GM12878 (cell line): ENCODE measurements at regions not wholly inside any gene's neighbourhood (a gene's known extent, or its start where the extent isn't known, plus 50 kb on each side); places are given as distances from the start of the nearest gene placed in this dataset.

Source experiments
- ASH2L ChIP-seq: fragments of 300-600, 200-600 bp; sonication (generic); IDR thresholded peaks from 2 replicates; pipeline ENCODE4 v1.6.1; 2017; ENCODE audit warnings: low read depth, mild to moderate bottlenecking, borderline replicate concordance
- ATF2 ChIP-seq: IDR thresholded peaks from 2 replicates; pipeline ENCODE4 v1.6.1; 2012; ENCODE audit warnings: low read length, inconsistent platforms
- CBX5 ChIP-seq: sonication (generic); IDR thresholded peaks from 2 replicates; pipeline ENCODE4 v1.6.1; 2016; ENCODE audit warnings: low read depth, moderate library complexity, mild to moderate bottlenecking, inconsistent platforms
- CEBPB ChIP-seq, 2 experiments: fragments of 150-350 bp in 1 of 2; IDR thresholded peaks; 2 replicates each; pipeline ENCODE4 v1.6.1; 2012 to 2014; ENCODE audit warnings: low read depth in 2 of 2, low read length in 2 of 2, borderline replicate concordance in 1 of 2, inconsistent platforms in 1 of 2
- CHD1 ChIP-seq: IDR thresholded peaks from 2 replicates; pipeline ENCODE4 v1.6.1; 2012; ENCODE audit warnings: low read depth, low read length, improper control_type of control experiment
- CREB1 ChIP-seq: IDR thresholded peaks from 2 replicates; pipeline ENCODE4 v1.6.1; 2012; ENCODE audit warnings: low read depth, mild to moderate bottlenecking, inconsistent platforms
- CREM ChIP-seq: IDR thresholded peaks from 2 replicates; pipeline ENCODE4 v1.6.1; 2014; ENCODE audit warnings: antibody characterized with exemption, low read depth
- E2F8 ChIP-seq: fragments of 450-650 bp; IDR thresholded peaks from 2 replicates; pipeline ENCODE4 v1.6.1; 2018; ENCODE audit warnings: mild to moderate bottlenecking, low read depth, moderate library complexity; ENCODE audit not compliant: partially characterized antibody
- GATAD2B ChIP-seq: fragments of 450-650 bp; conservative IDR thresholded peaks from 2 replicates; pipeline ENCODE4 v1.6.1; 2017; ENCODE audit warnings: low read depth, mild to moderate bottlenecking, moderate library complexity
- HDGF ChIP-seq: fragments of 450-650 bp; IDR thresholded peaks from 2 replicates; pipeline ENCODE4 v1.6.1; 2016; ENCODE audit warnings: antibody characterized with exemption
- KDM1A ChIP-seq: fragments of 200-600 bp; sonication (generic); IDR thresholded peaks from 2 replicates; pipeline ENCODE4 v1.6.1; 2016; ENCODE audit warnings: borderline replicate concordance
- MTA2 ChIP-seq: fragments of 450-650 bp; IDR thresholded peaks from 2 replicates; pipeline ENCODE4 v1.6.1; 2016; ENCODE audit warnings: low read depth, mild to moderate bottlenecking, moderate library complexity
- MTA3 ChIP-seq: IDR thresholded peaks from 2 replicates; pipeline ENCODE4 v1.6.1; 2012; ENCODE audit warnings: low read length, inconsistent platforms, borderline replicate concordance
- MXI1 ChIP-seq: fragments of 150-350 bp; IDR thresholded peaks from 2 replicates; pipeline ENCODE4 v1.6.1; 2011; ENCODE audit warnings: low read depth, mild to moderate bottlenecking, inconsistent platforms, low read length, improper control_type of control experiment
- MYC ChIP-seq: IDR thresholded peaks from 2 replicates; pipeline ENCODE4 v1.6.1; 2011; ENCODE audit warnings: mild to moderate bottlenecking, low read length, moderate library complexity, inconsistent platforms; ENCODE audit not compliant: insufficient read depth, insufficient replicate concordance, insufficient read length, severe bottlenecking
- PML ChIP-seq: IDR thresholded peaks from 2 replicates; pipeline ENCODE4 v1.6.1; 2012; ENCODE audit warnings: low read length, inconsistent platforms
- POLR2A ChIP-seq: IDR thresholded peaks from 2 replicates; pipeline ENCODE4 v1.6.1; 2011; ENCODE audit warnings: low read depth, mild to moderate bottlenecking, low read length
- RCOR1 ChIP-seq: conservative IDR thresholded peaks from 2 replicates; pipeline ENCODE4 v1.6.1; 2012; ENCODE audit warnings: low read depth, low read length, improper control_type of control experiment
- RFX5 ChIP-seq: IDR thresholded peaks from 2 replicates; pipeline ENCODE4 v1.6.1; 2011; ENCODE audit warnings: low read depth, low read length, improper control_type of control experiment
- SIX5 ChIP-seq: IDR thresholded peaks from 2 replicates; pipeline ENCODE4 v1.6.1; 2011; ENCODE audit warnings: mild to moderate bottlenecking, low read depth, low read length, moderate library complexity; ENCODE audit not compliant: severe bottlenecking
- SREBF2 ChIP-seq: IDR thresholded peaks from 2 replicates; pipeline ENCODE4 v1.6.1; 2012; ENCODE audit warnings: mild to moderate bottlenecking, low read length
- STAT1 ChIP-seq: fragments of 450-650 bp; conservative IDR thresholded peaks from 2 replicates; pipeline ENCODE4 v1.6.1; 2014; ENCODE audit warnings: antibody characterized with exemption, mild to moderate bottlenecking
- TAF1 ChIP-seq: IDR thresholded peaks from 2 replicates; pipeline ENCODE4 v1.6.1; 2011; ENCODE audit warnings: mild to moderate bottlenecking, low read depth, low read length, borderline replicate concordance
- TCF12 ChIP-seq: IDR thresholded peaks from 2 replicates; pipeline ENCODE4 v1.6.1; 2011; ENCODE audit warnings: low read depth, mild to moderate bottlenecking, low read length
- WRNIP1 ChIP-seq: IDR thresholded peaks from 2 replicates; pipeline ENCODE4 v1.6.1; 2011; ENCODE audit warnings: low read depth, low read length, improper control_type of control experiment, borderline replicate concordance
- TF ChIP-seq, protein P1 (sequence below): fragments of 450-650 bp; IDR thresholded peaks from 2 replicates; pipeline ENCODE4 v1.6.1; 2016; ENCODE audit warnings: mild to moderate bottlenecking
- TF ChIP-seq, protein P2 (sequence below): IDR thresholded peaks from 2 replicates; pipeline ENCODE4 v1.6.1; 2012; ENCODE audit warnings: low read depth, low read length, improper control_type of control experiment

GRCh38 chr18:5058768-5059695 lies 138.0 kb downstream of the AKAIN1 start (continued):
- TF ChIP-seq ASH2L = no peak
- TF ChIP-seq TAF1 = no peak
- no peak for TF ChIP-seq STAT1
- TF ChIP-seq CREB1 = no peak
- TF ChIP-seq RCOR1 = no peak
- no peak for TF ChIP-seq RFX5
- TF ChIP-seq GATAD2B = no peak
- TF ChIP-seq E2F8 = no peak
- TF ChIP-seq HDGF = peak; percentile 50; the same call in 1 of the 2 replicates
- no peak for TF ChIP-seq ATF2
- TF ChIP-seq, protein P1, sequence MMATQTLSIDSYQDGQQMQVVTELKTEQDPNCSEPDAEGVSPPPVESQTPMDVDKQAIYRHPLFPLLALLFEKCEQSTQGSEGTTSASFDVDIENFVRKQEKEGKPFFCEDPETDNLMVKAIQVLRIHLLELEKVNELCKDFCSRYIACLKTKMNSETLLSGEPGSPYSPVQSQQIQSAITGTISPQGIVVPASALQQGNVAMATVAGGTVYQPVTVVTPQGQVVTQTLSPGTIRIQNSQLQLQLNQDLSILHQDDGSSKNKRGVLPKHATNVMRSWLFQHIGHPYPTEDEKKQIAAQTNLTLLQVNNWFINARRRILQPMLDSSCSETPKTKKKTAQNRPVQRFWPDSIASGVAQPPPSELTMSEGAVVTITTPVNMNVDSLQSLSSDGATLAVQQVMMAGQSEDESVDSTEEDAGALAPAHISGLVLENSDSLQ = no peak
- no peak for TF ChIP-seq MYC
- no peak for TF ChIP-seq MTA2
- TF ChIP-seq CBX5 = no peak
- no peak for TF ChIP-seq MTA3
- no peak for TF ChIP-seq SREBF2
- no peak for TF ChIP-seq CEBPB (IDR thresholded peaks at IDR 0.05; ENCODE audit: borderline replicate concordance in 1 of 2, low read depth in 2 of 2, low read length in 2 of 2)
- TF ChIP-seq CREM = no peak
- TF ChIP-seq POLR2A = no peak
- no peak for TF ChIP-seq KDM1A
- no peak for TF ChIP-seq TCF12
- no peak for TF ChIP-seq WRNIP1
- TF ChIP-seq, protein P2, sequence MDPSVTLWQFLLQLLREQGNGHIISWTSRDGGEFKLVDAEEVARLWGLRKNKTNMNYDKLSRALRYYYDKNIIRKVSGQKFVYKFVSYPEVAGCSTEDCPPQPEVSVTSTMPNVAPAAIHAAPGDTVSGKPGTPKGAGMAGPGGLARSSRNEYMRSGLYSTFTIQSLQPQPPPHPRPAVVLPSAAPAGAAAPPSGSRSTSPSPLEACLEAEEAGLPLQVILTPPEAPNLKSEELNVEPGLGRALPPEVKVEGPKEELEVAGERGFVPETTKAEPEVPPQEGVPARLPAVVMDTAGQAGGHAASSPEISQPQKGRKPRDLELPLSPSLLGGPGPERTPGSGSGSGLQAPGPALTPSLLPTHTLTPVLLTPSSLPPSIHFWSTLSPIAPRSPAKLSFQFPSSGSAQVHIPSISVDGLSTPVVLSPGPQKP = no peak
- no peak for TF ChIP-seq SIX5
- no peak for TF ChIP-seq CHD1
- no peak for TF ChIP-seq PML
- no peak for TF ChIP-seq MXI1
